ENCODE measurements at regions not wholly inside any gene's neighbourhood (a gene's known extent, or its start where the extent isn't known, plus 50 kb on each side); places are given as distances from the start of the nearest gene placed in this dataset.
"Not testable (repeated sequence)": the region's sequence is repeated elsewhere in the genome, so short reads cannot be mapped to it uniquely, and the experiment has no call there.

DNA sequence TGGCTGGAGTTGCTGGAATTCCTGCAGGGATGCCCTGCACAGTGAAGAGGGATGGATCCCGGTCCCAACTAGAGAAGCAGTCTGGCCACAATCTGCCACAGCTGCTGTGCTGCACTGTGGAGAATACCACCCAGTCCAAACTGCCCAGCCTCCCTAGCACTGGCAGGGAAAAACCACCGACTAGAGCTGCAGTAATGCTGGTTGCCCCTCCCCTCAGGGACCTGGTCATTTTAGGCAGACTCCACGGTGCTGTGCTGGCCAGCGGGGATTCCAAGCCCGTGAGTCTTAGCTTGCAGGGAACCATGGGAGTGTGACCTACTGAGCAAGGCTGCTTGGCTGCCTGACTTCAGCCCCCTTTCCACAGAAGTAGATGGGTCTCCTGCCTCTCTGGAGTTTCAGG, 478.0 kb upstream of the ATP11B start:
- no peaks in the 10 kb centered on the region for H3K4me1 ChIP-seq (ENCODE audit: insufficient read depth, low read length)
- no peak overlapping the region for H3K9ac ChIP-seq (ENCODE audit: low read length)
- H3K9me3 ChIP-seq (ENCODE audit: low read length), result no peaks in the 10 kb centered on the region
- no peak overlapping the region for H3K27ac ChIP-seq (ENCODE audit: low read depth, low read length)
- no peak overlapping the region for H3K4me3 ChIP-seq (ENCODE audit: low read depth in 1 of 2, low read length in 2 of 2)
- H3K27me3 ChIP-seq (ENCODE audit: control insufficient read depth in 1 of 2, insufficient read depth in 2 of 2, low read length in 2 of 2), result no peaks in the 10 kb centered on the region
- H3K36me3 ChIP-seq (ENCODE audit: insufficient read depth, low read length), result no peaks in the 10 kb centered on the region

GRCh38 chr3:182323126-182323700, 470.1 kb upstream of the ATP11B start:
- no peaks in the 10 kb centered on the region for H3K9me3 ChIP-seq (ENCODE audit: low read length)
- H3K27ac ChIP-seq (ENCODE audit: low read depth, low read length), result no peak overlapping the region
- H3K9ac ChIP-seq (ENCODE audit: low read length), result no peak overlapping the region
- no peaks in the 10 kb centered on the region for H3K4me1 ChIP-seq (ENCODE audit: insufficient read depth, low read length)
- no peaks in the 10 kb centered on the region for H3K27me3 ChIP-seq (ENCODE audit: control insufficient read depth in 1 of 2, insufficient read depth in 2 of 2, low read length in 2 of 2)
- no peak overlapping the region for H3K4me3 ChIP-seq (ENCODE audit: low read depth in 1 of 2, low read length in 2 of 2)
- H3K36me3 ChIP-seq (ENCODE audit: insufficient read depth, low read length), result no peaks in the 10 kb centered on the region

GRCh38 chr3:182323898-182324297, 469.4 kb upstream of the ATP11B start:
- Histone ChIP-seq H3K27ac (ENCODE audit: low read depth, low read length) (no peak overlapping the region), H3K27me3 (ENCODE audit: control insufficient read depth in 1 of 2, insufficient read depth in 2 of 2, low read length in 2 of 2) (no peaks in the 10 kb centered on the region), H3K36me3 (ENCODE audit: insufficient read depth, low read length) (no peaks in the 10 kb centered on the region), H3K4me1 (ENCODE audit: insufficient read depth, low read length) (no peaks in the 10 kb centered on the region), H3K4me3 (ENCODE audit: low read depth in 1 of 2, low read length in 2 of 2) (no peak overlapping the region), H3K9me3 (ENCODE audit: low read length) (no peaks in the 10 kb centered on the region), H3K9ac (ENCODE audit: low read length) (no peak overlapping the region)

GRCh38 chr3:182325213-182325950, 467.9 kb upstream of the ATP11B start:
- Histone ChIP-seq H3K27ac (ENCODE audit: low read depth, low read length) (no peak overlapping the region), H3K4me1 (ENCODE audit: insufficient read depth, low read length) (no peaks in the 10 kb centered on the region), H3K36me3 (ENCODE audit: insufficient read depth, low read length) (no peaks in the 10 kb centered on the region), H3K9ac (ENCODE audit: low read length) (no peak overlapping the region), H3K4me3 (ENCODE audit: low read depth in 1 of 2, low read length in 2 of 2) (no peak overlapping the region), H3K9me3 (ENCODE audit: low read length) (no peaks in the 10 kb centered on the region), H3K27me3 (ENCODE audit: control insufficient read depth in 1 of 2, insufficient read depth in 2 of 2, low read length in 2 of 2) (no peaks in the 10 kb centered on the region)

DNA sequence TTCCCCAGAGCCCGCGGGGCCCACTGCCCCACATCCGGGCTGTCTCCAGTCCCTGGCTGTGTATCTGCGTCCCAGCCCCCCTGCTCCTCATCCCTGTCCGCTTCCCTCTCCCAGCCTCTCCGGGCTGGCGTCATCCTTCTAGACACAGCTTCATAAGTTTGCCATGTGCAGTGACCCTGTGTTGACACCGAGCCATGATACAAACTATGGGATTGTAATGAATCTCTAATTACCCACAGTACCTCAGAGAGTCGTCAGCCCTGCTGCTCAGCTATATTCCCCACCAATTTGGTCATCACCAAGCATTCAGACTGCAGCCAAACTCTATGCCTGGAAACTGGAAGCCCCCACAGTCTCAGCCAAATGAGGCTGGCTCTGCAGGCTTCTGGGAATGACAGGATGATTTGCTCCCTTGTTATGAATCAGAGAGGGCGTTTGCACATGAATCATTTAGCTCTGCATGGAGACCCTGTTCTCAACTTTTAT, 466.1 kb upstream of the ATP11B start:
- H3K4me3 ChIP-seq (ENCODE audit: low read depth in 1 of 2, low read length in 2 of 2), result no peak overlapping the region

DNA sequence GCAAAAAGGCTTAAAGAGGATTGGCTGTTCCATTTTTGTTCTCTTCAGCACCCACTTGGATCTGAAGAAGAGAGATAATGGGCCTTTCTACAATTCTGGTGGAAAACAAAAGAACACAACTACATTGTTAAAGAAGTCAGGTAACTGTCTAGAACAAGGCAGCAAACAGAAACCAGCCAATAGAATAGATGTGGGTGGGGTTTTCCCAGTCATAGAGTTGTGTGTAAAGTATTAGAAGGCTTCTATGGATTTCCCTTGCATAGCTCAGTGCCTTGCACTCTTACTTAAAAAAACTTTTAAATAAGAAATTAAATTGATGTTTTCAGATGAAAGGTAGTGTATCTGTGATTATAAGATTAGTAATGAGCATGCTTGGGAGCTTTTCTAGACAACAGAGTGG, 462.7 kb upstream of the ATP11B start:
- H3K27me3 ChIP-seq (ENCODE audit: control insufficient read depth in 1 of 2, insufficient read depth in 2 of 2, low read length in 2 of 2), result no peaks in the 10 kb centered on the region
- H3K36me3 ChIP-seq (ENCODE audit: insufficient read depth, low read length), result no peaks in the 10 kb centered on the region
- H3K9me3 ChIP-seq (ENCODE audit: low read length), result no peaks in the 10 kb centered on the region
- H3K27ac ChIP-seq (ENCODE audit: low read depth, low read length), result no peak overlapping the region
- no peak overlapping the region for H3K9ac ChIP-seq (ENCODE audit: low read length)
- H3K4me1 ChIP-seq (ENCODE audit: insufficient read depth, low read length), result no peaks in the 10 kb centered on the region
- no peak overlapping the region for H3K4me3 ChIP-seq (ENCODE audit: low read depth in 1 of 2, low read length in 2 of 2)

More for the DNA sequence above, 466.1 kb upstream of the ATP11B start:
- no peaks in the 10 kb centered on the region for H3K36me3 ChIP-seq (ENCODE audit: insufficient read depth, low read length)
- H3K4me1 ChIP-seq (ENCODE audit: insufficient read depth, low read length), result no peaks in the 10 kb centered on the region
- no peaks in the 10 kb centered on the region for H3K9me3 ChIP-seq (ENCODE audit: low read length)
- H3K27ac ChIP-seq (ENCODE audit: low read depth, low read length), result no peak overlapping the region
- H3K9ac ChIP-seq (ENCODE audit: low read length), result no peak overlapping the region
- H3K27me3 ChIP-seq (ENCODE audit: control insufficient read depth in 1 of 2, insufficient read depth in 2 of 2, low read length in 2 of 2), result no peaks in the 10 kb centered on the region

DNA sequence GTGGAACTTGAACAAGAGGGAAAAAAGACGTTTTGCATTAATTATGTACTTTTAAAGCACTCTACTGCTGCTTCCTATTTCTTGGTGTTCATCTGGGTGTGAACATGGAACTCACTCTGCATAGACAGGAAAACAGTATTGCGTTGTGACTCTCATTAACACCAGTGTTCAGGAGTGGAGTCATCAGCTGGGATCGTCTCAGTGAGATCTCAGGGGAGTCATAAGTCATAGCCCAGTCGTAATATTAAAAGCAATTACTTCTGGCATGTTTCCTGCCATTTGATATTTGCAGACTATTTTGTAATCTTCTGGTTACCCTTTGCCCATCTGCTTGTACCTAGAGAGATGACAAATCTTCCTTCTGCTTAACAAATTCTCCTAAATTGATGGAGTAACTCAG, 462.0 kb upstream of the ATP11B start:
- Histone ChIP-seq H3K9me3 (ENCODE audit: low read length) (no peaks in the 10 kb centered on the region), H3K4me3 (ENCODE audit: low read depth in 1 of 2, low read length in 2 of 2) (no peak overlapping the region), H3K27me3 (ENCODE audit: control insufficient read depth in 1 of 2, insufficient read depth in 2 of 2, low read length in 2 of 2) (no peaks in the 10 kb centered on the region), H3K36me3 (ENCODE audit: insufficient read depth, low read length) (no peaks in the 10 kb centered on the region), H3K9ac (ENCODE audit: low read length) (no peak overlapping the region), H3K4me1 (ENCODE audit: insufficient read depth, low read length) (no peaks in the 10 kb centered on the region), H3K27ac (ENCODE audit: low read depth, low read length) (no peak overlapping the region)

GRCh38 chr3:182342252-182342651, 451.1 kb upstream of the ATP11B start:
- H3K4me3 ChIP-seq (ENCODE audit: low read depth in 1 of 2, low read length in 2 of 2), result no peak overlapping the region
- H3K9ac ChIP-seq (ENCODE audit: low read length), result no peak overlapping the region
- no peaks in the 10 kb centered on the region for H3K36me3 ChIP-seq (ENCODE audit: insufficient read depth, low read length)
- no peaks in the 10 kb centered on the region for H3K27me3 ChIP-seq (ENCODE audit: control insufficient read depth in 1 of 2, insufficient read depth in 2 of 2, low read length in 2 of 2)
- H3K9me3 ChIP-seq (ENCODE audit: low read length), result no peaks in the 10 kb centered on the region
- no peaks in the 10 kb centered on the region for H3K4me1 ChIP-seq (ENCODE audit: insufficient read depth, low read length)
- no peak overlapping the region for H3K27ac ChIP-seq (ENCODE audit: low read depth, low read length)

DNA sequence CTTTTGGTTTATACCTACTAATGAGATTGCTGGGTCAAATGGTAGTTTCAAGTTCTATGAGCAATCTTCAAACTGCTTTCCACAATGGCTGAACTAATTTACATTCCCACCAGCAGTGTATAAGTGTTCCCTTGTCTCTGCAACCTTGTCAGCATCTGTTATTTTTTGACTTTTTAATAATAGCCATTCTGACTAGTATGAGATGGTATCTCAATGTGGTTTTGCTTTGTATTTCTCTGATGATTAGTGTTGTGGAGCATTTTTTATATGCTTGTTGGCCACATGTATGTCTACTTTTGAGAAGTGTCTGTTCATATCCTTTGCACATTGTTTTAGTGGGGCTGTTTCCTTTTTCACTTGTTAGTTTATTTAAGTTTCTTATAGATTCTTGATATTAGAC, 449.3 kb upstream of the ATP11B start:
- not testable (repeated sequence) for H3K36me3 ChIP-seq (ENCODE audit: insufficient read depth, low read length); H3K9ac ChIP-seq (ENCODE audit: low read length); H3K9me3 ChIP-seq (ENCODE audit: low read length); H3K4me1 ChIP-seq (ENCODE audit: insufficient read depth, low read length); H3K4me3 ChIP-seq (ENCODE audit: low read depth in 1 of 2, low read length in 2 of 2); H3K27me3 ChIP-seq (ENCODE audit: control insufficient read depth in 1 of 2, insufficient read depth in 2 of 2, low read length in 2 of 2); H3K27ac ChIP-seq (ENCODE audit: low read depth, low read length)

GRCh38 chr3:182349051-182349450, 444.3 kb upstream of the ATP11B start:
- H3K4me3 ChIP-seq (ENCODE audit: low read depth in 1 of 2, low read length in 2 of 2), result no peak overlapping the region
- H3K36me3 ChIP-seq (ENCODE audit: insufficient read depth, low read length), result no peaks in the 10 kb centered on the region
- no peak overlapping the region for H3K27ac ChIP-seq (ENCODE audit: low read depth, low read length)
- no peak overlapping the region for H3K9ac ChIP-seq (ENCODE audit: low read length)
- H3K9me3 ChIP-seq (ENCODE audit: low read length), result no peaks in the 10 kb centered on the region
- H3K4me1 ChIP-seq (ENCODE audit: insufficient read depth, low read length), result no peaks in the 10 kb centered on the region
- no peaks in the 10 kb centered on the region for H3K27me3 ChIP-seq (ENCODE audit: control insufficient read depth in 1 of 2, insufficient read depth in 2 of 2, low read length in 2 of 2)

GRCh38 chr3:182349951-182350517, 443.3 kb upstream of the ATP11B start:
- no peaks in the 10 kb centered on the region for H3K36me3 ChIP-seq (ENCODE audit: insufficient read depth, low read length)
- H3K4me3 ChIP-seq (ENCODE audit: low read depth in 1 of 2, low read length in 2 of 2), result no peak overlapping the region
- H3K9me3 ChIP-seq (ENCODE audit: low read length), result no peaks in the 10 kb centered on the region
- no peaks in the 10 kb centered on the region for H3K27me3 ChIP-seq (ENCODE audit: control insufficient read depth in 1 of 2, insufficient read depth in 2 of 2, low read length in 2 of 2)
- no peak overlapping the region for H3K9ac ChIP-seq (ENCODE audit: low read length)
- no peaks in the 10 kb centered on the region for H3K4me1 ChIP-seq (ENCODE audit: insufficient read depth, low read length)
- H3K27ac ChIP-seq (ENCODE audit: low read depth, low read length), result no peak overlapping the region

- Histone ChIP-seq H3K4me3 (ENCODE audit: low read depth in 1 of 2, low read length in 2 of 2) (no peak overlapping the region), H3K9ac (ENCODE audit: low read length) (no peak overlapping the region), H3K9me3 (ENCODE audit: low read length) (no peaks in the 10 kb centered on the region)
Measured at GRCh38 chr3:182357928-182358327, 435.4 kb upstream of the ATP11B start.

More at GRCh38 chr3:182357928-182358327, 435.4 kb upstream of the ATP11B start:
- Histone ChIP-seq H3K27me3 (ENCODE audit: control insufficient read depth in 1 of 2, insufficient read depth in 2 of 2, low read length in 2 of 2) (no peaks in the 10 kb centered on the region), H3K36me3 (ENCODE audit: insufficient read depth, low read length) (no peaks in the 10 kb centered on the region), H3K4me1 (ENCODE audit: insufficient read depth, low read length) (no peaks in the 10 kb centered on the region), H3K27ac (ENCODE audit: low read depth, low read length) (no peak overlapping the region)
